ENCODE measurements at regions not wholly inside any gene's neighbourhood (a gene's known extent, or its start where the extent isn't known, plus 50 kb on each side); places are given as distances from the start of the nearest gene placed in this dataset.

DNA sequence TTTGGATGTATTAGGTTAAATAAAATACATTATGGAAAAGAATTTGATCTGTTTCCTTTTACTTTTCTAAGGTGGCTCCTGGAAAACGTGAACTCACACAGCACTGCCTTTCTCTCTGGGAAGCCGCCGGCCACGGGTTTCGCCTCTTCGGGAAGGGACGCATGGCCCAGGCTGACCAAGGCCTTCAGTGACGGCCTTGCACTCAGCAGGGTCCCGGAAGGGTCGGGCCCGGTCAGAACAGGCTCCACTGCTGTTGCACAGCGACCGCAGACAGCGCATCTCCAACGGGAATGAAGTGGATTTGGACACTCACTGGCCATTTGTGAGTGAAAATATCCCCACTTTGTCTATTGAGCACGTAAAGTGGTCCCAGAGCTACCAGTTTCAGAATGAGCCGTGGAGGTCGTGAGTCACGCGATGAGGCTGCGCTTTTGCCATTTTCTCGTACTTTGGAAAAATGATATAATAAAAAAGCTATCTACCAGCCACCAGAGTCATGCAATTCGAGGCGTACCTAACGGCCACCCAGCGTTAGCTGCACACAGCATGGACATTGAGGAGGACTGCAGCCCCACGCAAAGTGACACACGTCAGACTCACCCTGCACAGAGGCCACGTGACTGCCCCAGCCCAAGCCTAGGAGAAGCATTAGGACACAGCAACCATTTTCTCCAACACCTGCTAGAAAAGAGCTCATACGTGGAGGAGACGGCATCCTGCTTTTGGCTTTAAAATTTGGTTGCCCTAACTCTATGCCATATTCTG is 244.3 kb downstream of the TTLL2 start:
- ATAC-seq = no peak
- H3K27me3 Mint-ChIP-seq = peaks cover 56% of the 10 kb centered on the region
- no peaks in the 10 kb centered on the region for H3K9me3 Mint-ChIP-seq
- H3K27ac Mint-ChIP-seq = no peak overlapping the region
- no peaks in the 10 kb centered on the region for H3K4me1 Mint-ChIP-seq
- no peak overlapping the region for H3K4me3 Mint-ChIP-seq
- no peaks in the 10 kb centered on the region for H3K36me3 Mint-ChIP-seq

DNA sequence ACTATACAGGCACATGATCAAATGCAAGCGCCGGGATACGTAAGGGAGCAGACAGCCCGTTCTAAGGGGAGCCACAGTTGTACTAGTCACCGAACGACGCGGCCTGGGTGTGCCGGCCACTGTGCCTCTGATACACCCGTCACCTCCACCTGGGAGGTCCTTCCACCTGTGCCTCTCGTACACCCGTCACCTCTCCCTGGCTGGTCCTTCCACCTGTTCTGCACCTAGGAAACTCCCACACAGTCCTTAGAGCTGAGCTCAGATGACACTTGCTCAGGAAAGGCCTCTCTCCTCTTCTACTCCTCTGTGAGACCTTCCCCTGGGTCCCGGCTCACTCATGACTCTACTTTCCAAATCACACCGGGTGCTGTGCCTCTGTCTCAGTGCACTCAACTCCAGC is 245.0 kb downstream of the TTLL2 start:
- Mint-ChIP-seq H3K4me3 (no peak overlapping the region), H3K27ac (no peak overlapping the region), H3K9me3 (no peaks in the 10 kb centered on the region), H3K36me3 (no peaks in the 10 kb centered on the region), H3K4me1 (no peaks in the 10 kb centered on the region), H3K27me3 (peaks cover 53% of the 10 kb centered on the region)
- no peak for ATAC-seq

DNA sequence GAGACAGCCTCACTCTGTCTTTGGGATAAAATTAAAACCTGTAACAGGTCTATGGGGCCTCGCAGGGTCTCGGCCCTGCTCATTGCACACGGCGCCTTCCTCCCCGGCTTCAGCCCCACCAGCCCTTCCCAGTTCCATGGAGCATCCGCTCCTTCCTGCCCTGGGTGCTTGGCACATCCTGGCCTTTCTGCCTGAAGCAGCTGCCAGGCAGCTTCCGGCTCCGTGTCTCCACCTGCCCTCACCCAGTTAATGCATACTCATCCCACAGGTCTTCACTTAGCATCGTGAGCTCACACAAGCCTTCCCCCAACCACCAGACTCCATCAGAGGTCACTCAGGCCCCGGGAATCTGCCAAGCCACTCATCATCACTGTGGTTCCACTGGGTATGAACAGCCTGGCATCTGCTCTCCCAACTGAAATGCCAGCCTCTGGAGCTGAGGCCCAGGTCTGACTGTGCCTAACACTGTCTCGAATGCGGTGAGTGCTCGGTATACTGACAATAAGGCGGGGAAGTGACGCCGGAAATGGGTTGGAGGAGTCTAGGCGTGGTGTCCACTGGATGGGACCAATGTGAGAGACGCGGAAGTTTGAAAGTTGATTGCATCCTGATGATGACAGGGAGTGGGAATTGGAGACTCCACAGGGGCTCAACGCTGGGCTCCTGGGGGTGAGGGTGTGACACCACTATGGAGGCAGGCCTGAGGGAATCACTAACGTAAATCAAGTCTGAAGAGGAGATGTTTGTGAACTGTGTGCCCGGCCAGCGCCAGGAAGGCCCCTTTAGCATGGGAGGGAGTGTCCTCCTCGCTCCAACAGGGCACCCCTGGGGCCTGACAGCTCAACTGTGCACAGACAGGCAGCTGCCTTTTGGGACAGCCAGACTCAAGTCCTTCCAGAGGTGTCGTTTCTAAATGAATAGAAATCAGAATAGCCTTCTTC is 245.8 kb downstream of the TTLL2 start:
- no peak for ATAC-seq
- no peak overlapping the region for H3K4me3 Mint-ChIP-seq
- no peaks in the 10 kb centered on the region for H3K4me1 Mint-ChIP-seq
- H3K27ac Mint-ChIP-seq = no peak overlapping the region
- H3K36me3 Mint-ChIP-seq = no peaks in the 10 kb centered on the region
- H3K27me3 Mint-ChIP-seq = peaks cover 45% of the 10 kb centered on the region
- no peaks in the 10 kb centered on the region for H3K9me3 Mint-ChIP-seq

DNA sequence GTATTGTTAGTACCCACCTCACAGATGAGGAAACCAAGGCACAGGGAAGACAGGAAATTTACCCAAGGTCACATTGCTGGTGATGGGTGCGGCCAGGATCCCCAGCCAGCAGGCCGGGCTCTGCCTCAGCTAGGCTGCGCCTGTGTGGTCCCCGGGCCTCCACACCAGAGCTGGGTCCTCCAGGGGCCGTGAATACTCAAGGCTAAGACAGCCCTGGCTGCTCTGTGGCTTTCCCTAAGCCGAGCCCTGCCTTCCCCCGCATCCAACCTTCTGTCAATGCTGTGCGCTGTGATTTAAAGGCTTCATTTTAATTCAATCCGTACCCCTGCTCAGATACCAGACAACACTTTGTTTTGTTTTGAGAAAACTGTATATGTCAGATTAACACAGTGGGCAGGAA is 246.7 kb downstream of the TTLL2 start:
- ATAC-seq = no peak
- Mint-ChIP-seq H3K4me3 (no peak overlapping the region), H3K36me3 (no peaks in the 10 kb centered on the region), H3K27ac (no peak overlapping the region), H3K4me1 (no peaks in the 10 kb centered on the region), H3K27me3 (peaks cover 49% of the 10 kb centered on the region), H3K9me3 (no peaks in the 10 kb centered on the region)

DNA sequence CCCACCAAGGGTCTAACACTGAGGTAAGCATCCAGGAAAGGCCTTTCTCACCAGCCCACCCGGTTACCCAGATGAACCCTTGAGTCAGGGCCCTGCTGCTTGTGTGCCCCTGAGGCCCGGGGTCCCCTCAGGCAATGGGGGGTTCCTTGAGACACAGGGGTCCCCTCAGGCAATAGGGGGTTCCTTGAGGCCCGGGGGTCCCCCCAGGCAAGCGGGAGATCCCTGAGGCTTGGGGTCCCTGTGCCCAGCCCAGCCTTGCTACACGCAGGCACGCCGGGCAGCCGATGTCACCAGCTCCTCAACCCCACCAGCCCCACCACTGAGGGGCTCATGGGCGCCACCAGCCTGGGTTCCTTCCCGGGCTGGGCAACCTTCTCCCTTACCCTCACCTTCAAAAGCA is 247.2 kb downstream of the TTLL2 start:
- no peak overlapping the region for H3K27ac Mint-ChIP-seq
- peaks cover 49% of the 10 kb centered on the region for H3K27me3 Mint-ChIP-seq
- H3K9me3 Mint-ChIP-seq = no peaks in the 10 kb centered on the region
- no peaks in the 10 kb centered on the region for H3K36me3 Mint-ChIP-seq
- no peak overlapping the region for H3K4me3 Mint-ChIP-seq
- ATAC-seq = no peak
- H3K4me1 Mint-ChIP-seq = no peaks in the 10 kb centered on the region

DNA sequence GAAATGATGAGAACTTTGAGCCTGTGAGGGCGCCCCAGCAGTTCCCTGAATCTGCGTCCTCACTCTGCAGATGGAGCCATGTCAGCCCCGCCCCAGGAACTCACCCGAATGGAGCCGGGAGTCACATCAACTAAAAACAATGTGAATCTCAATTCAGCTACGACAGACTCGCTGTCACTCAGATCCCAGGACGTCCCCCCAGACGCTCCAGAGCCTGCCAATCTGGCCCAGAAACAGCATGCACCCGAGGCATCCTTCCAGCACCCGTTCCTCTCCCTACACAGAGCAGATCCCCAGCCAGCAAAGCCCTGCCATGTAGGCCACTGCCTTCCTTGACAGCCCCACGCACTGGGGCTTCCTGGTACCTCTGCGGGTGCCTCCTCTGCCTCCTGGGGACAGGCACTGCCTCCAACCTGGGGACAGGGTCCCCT is 248.0 kb downstream of the TTLL2 start:
- H3K36me3 Mint-ChIP-seq = no peaks in the 10 kb centered on the region
- no peak for ATAC-seq
- no peaks in the 10 kb centered on the region for H3K4me1 Mint-ChIP-seq
- no peak overlapping the region for H3K27ac Mint-ChIP-seq
- peaks cover 49% of the 10 kb centered on the region for H3K27me3 Mint-ChIP-seq
- no peak overlapping the region for H3K4me3 Mint-ChIP-seq
- H3K9me3 Mint-ChIP-seq = no peaks in the 10 kb centered on the region

DNA sequence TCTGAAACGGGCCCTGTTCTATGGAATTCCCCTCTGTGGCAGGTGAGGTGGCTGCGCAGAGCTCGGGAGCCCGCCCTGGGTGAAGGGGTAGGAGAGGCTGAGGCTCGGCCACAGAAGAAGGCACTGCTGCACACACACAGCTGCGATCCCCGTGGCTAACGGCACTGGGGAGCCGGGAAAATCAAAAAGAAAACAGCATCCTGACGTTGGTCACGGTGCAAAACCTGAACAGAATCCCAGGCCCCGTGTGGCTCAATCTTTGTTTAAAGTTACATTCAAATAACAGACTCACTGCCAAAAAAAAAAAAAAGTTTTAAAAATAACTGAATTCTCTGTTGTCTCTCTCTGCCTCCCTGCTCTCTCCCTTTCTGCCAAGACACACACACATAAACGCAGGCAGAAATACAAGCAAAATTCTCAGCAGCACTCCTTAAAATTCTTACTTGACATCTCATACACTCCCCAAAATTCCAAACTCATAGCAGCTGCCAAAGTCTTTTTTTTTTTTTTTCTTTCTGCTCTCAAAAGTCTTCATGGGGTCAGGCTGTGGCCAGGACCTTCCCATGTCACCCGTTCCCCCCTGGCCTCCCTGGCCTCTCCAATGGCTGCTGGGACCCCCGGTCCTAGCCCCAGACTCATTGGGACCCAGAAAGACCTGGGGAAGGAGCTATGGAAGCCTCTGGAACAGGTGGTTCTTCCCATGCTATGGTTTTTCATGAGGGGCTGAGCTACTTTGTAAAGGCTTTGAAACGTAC is 248.8 kb downstream of the TTLL2 start:
- H3K9me3 Mint-ChIP-seq = no peaks in the 10 kb centered on the region
- H3K27ac Mint-ChIP-seq = no peak overlapping the region
- H3K4me3 Mint-ChIP-seq = no peak overlapping the region

DNA sequence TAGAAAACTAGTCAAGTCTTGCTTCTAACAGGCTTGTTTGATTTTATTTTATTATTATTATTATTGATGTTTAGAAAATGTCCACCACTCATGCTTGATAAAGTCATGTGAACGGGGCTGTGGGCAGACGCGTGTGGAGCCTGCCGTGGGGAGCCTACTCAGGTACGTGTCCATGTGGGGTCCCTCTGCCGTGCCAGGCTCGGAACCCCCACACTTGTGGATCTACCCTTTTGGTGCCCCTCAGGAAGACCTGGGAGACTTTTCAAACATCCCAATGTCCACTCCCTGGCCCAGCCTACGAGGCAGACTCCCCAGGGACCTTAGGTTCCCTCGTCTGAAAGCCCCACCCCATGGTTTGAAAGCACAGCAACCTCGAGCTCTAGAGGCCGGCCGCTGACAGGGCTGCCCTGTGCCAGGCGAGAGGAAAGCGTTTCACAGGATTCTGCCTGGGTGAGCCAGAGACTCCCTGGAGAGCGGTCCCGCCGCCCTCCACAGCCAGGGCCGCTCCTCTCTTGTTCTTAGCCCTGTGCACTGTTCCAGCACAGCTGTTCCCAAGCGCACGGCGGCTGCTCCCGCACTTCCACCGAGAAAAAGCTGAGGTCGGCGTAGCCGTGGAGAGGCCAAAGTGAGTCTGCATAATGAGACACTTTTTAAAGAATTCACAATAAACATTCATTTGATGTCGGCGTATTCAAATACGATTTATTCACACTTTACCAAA is 249.7 kb downstream of the TTLL2 start:
- Mint-ChIP-seq H3K9me3 (no peaks in the 10 kb centered on the region), H3K27ac (no peak overlapping the region), H3K4me1 (no peaks in the 10 kb centered on the region), H3K4me3 (no peak overlapping the region), H3K27me3 (peaks cover 45% of the 10 kb centered on the region), H3K36me3 (no peaks in the 10 kb centered on the region)
- no peak for ATAC-seq

More for the DNA sequence above, 248.8 kb downstream of the TTLL2 start:
- H3K27me3 Mint-ChIP-seq = peaks cover 47% of the 10 kb centered on the region
- H3K4me1 Mint-ChIP-seq = no peaks in the 10 kb centered on the region
- ATAC-seq = no peak
- no peaks in the 10 kb centered on the region for H3K36me3 Mint-ChIP-seq

DNA sequence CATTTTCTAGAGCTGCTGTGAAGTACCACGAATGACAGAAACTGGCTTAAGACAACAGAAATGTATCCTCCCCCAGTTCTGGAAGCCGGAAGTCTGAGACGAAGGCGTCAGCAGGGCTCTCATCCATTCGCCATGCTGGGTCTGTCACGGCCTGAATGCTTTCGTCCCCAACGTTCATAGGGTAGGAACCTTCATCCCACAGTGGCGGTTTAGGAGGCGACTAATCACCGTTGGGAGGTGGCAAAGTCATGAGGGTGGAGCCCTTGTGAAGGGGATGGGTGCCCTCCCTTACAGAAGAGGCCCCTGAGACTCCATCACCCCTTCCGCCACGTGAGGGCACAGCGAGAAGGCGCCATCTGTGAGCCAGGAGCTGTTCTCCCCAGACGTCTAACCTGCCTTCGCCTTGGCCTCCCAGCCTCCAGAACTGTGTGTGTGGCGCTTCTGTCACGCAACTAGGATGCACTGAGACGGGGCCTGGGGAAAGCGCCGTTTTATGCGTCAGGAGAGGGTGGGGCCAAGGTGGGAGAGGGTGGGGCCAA is 250.3 kb downstream of the TTLL2 start:
- Mint-ChIP-seq H3K27ac (no peak overlapping the region), H3K27me3 (peaks cover 43% of the 10 kb centered on the region), H3K4me3 (no peak overlapping the region), H3K9me3 (no peaks in the 10 kb centered on the region), H3K4me1 (no peaks in the 10 kb centered on the region), H3K36me3 (no peaks in the 10 kb centered on the region)
- ATAC-seq = no peak

DNA sequence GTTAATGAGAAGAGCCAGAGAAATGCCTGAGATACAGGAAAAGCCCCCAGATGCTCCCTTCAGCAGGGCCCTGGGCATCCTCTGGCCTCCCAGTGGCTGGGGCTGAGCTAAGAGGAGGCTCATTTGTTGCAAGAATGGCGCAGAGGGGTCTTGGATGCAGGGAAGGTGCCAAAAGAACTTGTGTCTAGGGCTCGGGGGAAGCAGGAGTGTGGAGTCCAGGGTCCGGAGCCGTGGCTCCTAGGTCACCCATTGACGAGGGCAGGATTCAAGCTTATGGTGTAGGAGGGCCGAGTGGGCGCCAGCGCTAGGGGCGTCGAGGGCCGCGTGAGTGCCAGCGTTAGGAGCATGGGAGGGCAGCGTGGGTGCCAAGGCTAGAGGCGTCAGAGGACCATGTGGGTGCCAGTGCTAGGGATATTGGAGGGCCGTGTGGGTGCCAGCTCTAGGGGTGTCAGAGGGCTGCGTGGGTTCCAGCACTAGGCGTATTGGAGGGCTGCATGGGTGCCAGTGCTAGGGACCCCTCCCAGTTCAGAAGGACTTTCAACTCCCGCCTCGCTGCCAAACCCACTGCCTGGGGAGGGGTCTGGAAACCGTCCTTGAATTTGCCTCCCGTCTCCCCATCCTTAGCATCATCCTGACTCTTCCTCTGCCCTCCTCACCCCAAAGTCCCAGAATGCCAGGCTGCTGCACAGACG is 250.5 kb upstream of the AFDN start:
- peaks cover 33% of the 10 kb centered on the region for H3K27me3 Mint-ChIP-seq
- H3K4me1 Mint-ChIP-seq = no peaks in the 10 kb centered on the region
- no peak overlapping the region for H3K27ac Mint-ChIP-seq
- no peak overlapping the region for H3K4me3 Mint-ChIP-seq
- ATAC-seq = no peak
- no peaks in the 10 kb centered on the region for H3K36me3 Mint-ChIP-seq
- H3K9me3 Mint-ChIP-seq = no peaks in the 10 kb centered on the region

DNA sequence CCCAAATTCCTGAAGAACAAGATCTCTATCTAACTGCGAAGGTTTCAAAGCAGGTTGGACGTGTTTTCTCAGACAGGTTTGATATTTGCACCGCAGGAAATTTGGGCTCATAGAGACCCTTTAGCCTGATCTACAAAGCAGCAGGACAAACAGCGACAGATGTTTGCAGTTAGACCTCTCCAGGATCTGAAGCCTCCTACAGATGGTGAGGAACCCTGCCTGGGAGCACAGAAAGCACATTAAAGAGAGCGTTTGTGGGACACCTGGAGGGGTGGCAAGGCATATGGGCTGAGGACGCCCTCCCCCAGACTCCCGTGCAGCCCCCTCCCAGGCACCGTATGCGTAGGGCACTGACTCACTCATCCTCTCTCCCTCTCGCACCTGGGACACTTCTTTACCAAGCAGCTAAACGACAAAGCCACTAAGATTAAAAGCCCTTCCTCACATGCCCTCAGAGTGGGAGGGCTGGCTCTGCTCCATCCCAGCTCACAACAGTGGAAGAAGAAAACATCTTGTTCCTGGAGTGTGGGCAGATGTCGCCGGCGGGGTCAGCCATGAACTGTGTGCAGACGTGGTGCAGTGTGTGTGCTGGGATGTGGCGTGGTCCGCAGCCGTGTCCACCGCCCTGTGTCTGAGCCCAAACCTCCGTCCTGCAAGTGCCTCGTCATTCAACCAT is 249.7 kb upstream of the AFDN start:
- no peaks in the 10 kb centered on the region for H3K36me3 Mint-ChIP-seq
- no peak for ATAC-seq
- peaks cover 33% of the 10 kb centered on the region for H3K27me3 Mint-ChIP-seq
- H3K9me3 Mint-ChIP-seq = no peaks in the 10 kb centered on the region
- no peak overlapping the region for H3K27ac Mint-ChIP-seq
- H3K4me3 Mint-ChIP-seq = no peak overlapping the region
- no peaks in the 10 kb centered on the region for H3K4me1 Mint-ChIP-seq

DNA sequence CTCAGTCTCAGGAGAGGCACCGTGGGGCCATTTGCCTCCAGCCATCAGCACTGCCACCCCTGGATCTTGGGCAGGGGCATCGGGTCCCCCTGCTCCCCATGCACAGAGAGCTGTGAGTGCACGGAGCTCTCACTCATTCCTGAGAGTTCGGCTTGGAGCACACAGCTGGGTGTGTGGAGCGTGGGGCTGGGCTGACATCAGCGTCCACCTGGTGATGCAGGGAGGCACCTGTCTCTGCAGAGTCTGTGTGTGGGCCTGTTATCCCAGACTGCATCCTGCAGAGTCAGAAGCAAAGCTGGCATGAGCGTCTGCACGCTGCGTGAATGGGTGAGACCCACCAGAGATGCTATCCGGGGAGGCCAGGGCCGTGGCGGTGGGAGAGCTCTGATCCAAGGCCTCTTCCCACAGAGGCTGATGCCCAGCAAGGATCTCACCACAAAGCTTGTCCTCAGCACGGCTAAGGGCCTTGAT is 248.8 kb upstream of the AFDN start:
- H3K27ac Mint-ChIP-seq = no peak overlapping the region
- ATAC-seq = no peak
- H3K9me3 Mint-ChIP-seq = peaks cover 5% of the 10 kb centered on the region
- H3K4me3 Mint-ChIP-seq = no peak overlapping the region
- H3K27me3 Mint-ChIP-seq = peaks cover 36% of the 10 kb centered on the region
- H3K4me1 Mint-ChIP-seq = no peaks in the 10 kb centered on the region
- H3K36me3 Mint-ChIP-seq = peaks cover 3% of the 10 kb centered on the region

DNA sequence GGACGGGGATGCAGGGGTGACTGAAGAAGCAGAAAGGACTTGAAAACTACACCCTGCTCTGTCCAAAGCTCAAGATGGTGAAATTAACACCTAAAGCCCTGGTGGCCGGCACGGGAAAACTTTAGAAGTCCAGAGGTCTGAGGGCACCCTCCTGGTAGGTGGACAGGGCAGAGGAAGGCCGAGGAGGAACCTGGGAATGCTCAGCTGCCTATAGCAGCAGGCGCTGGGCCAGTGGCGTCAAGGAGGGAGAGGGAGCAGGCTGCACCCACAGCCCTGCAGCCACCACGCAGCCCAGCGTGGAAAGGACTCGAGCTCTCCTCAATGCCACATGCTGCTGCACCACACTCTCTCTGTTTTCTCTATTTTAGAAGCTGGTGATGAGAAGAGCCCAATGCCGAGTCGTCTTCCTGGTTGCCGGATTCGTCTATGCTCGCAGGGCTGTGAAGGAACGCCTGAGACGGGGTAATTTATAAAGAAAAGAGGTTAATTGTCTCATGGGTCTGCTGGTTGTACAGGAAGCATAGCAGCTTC is 248.3 kb upstream of the AFDN start:
- Mint-ChIP-seq H3K4me3 (no peak overlapping the region), H3K36me3 (peaks cover 7% of the 10 kb centered on the region), H3K4me1 (no peaks in the 10 kb centered on the region), H3K9me3 (peaks cover 9% of the 10 kb centered on the region), H3K27me3 (peaks cover 42% of the 10 kb centered on the region), H3K27ac (no peak overlapping the region)
- no peak for ATAC-seq

Measured in stimulated activated memory B cell treated with anti-CD40 and anti-IgM and Interleukin-4, amounts not matched to agents 10 μg/mL and 1 μg/mL and 100 μg/mL, for 72 hours (primary cell).